CD4-positive, alpha-beta T cell (primary cell): ENCODE measurements at regions not wholly inside any gene's neighbourhood (a gene's known extent, or its start where the extent isn't known, plus 50 kb on each side); places are given as distances from the start of the nearest gene placed in this dataset.

ENCODE experiments used
- ATAC-seq: fragments of 200-7000 bp; cut with Tn5 transposase; one replicate; pipeline ENCODE4 v1.10.0; 2022; ENCODE audit warnings: mild to moderate bottlenecking; ENCODE audit not compliant: poor library complexity
- CTCF ChIA-PET: fragments of 350-600 bp; sonication (Branson Sonifier 250); formaldehyde crosslinking; loops from one replicate; lab custom pipeline; 2021; ENCODE audit warnings: antibody characterized with exemption, inconsistent platforms; lab: Charles Lee
- POLR2A ChIA-PET: fragments of 350-600 bp; sonication (Branson Sonifier 250); formaldehyde crosslinking; loops from one replicate; lab custom pipeline; 2021; ENCODE audit warnings: antibody characterized with exemption, inconsistent platforms; lab: Charles Lee
- DNase-seq, 14 experiments: peaks; one replicate each; pipeline ENCODE4 v3.0.0-alpha.2; 2013 to 2020; ENCODE audit warnings: mixed read lengths in 2 of 14
- H3K27ac ChIP-seq, 2 donors: one replicate each; pipeline versions ENCODE4 v1.5.1 to v1.7.0; 2013; ENCODE audit warnings: low read length in 2 of 2, low read depth in 1 of 2, mild to moderate bottlenecking in 1 of 2
- H3K27me3 ChIP-seq, 2 experiments: 1 replicate in 1 of 2; 2 replicates in 1 of 2; pipeline versions ENCODE4 v1.6.1 to v1.7.0; 2013; ENCODE audit warnings: low read length in 2 of 2, control low read depth in 1 of 2, mild to moderate bottlenecking in 1 of 2, moderate library complexity in 1 of 2; ENCODE audit not compliant: insufficient read depth in 2 of 2, control insufficient read depth in 1 of 2
- H3K36me3 ChIP-seq: one replicate; pipeline ENCODE4 v1.6.1; 2013; ENCODE audit warnings: low read length, control low read depth; ENCODE audit not compliant: insufficient read depth
- H3K4me1 ChIP-seq: one replicate; pipeline ENCODE4 v1.6.1; 2013; ENCODE audit warnings: low read length, control low read depth; ENCODE audit not compliant: insufficient read depth
- H3K4me3 ChIP-seq: one replicate; pipeline ENCODE4 v1.5.1; 2013; ENCODE audit warnings: mild to moderate bottlenecking, low read length, moderate library complexity
- H3K9me3 ChIP-seq, 2 experiments: 1 replicate in 1 of 2; 2 replicates in 1 of 2; pipeline versions ENCODE4 v1.6.1 to v1.7.0; 2013; ENCODE audit warnings: low read length in 2 of 2, mild to moderate bottlenecking in 2 of 2, control low read depth in 1 of 2, moderate library complexity in 1 of 2; ENCODE audit not compliant: control insufficient read depth in 1 of 2, insufficient read depth in 1 of 2
- H3K27ac Mint-ChIP-seq: one replicate; pipeline ENCODE4 v1.8.0; 2020; ENCODE audit warnings: mixed read lengths
- H3K27me3 Mint-ChIP-seq: one replicate; pipeline ENCODE4 v1.8.0; 2021; ENCODE audit warnings: mixed read lengths
- H3K36me3 Mint-ChIP-seq: one replicate; pipeline ENCODE4 v1.8.0; 2021; ENCODE audit warnings: low read depth, mixed read lengths
- H3K4me1 Mint-ChIP-seq: one replicate; pipeline ENCODE4 v1.8.0; 2021; ENCODE audit warnings: low read depth, mixed read lengths
- H3K4me3 Mint-ChIP-seq: one replicate; pipeline ENCODE4 v1.8.0; 2020; ENCODE audit warnings: mild to moderate bottlenecking, mixed read lengths
- H3K9me3 Mint-ChIP-seq: one replicate; pipeline ENCODE4 v1.8.0; 2020; ENCODE audit warnings: mixed read lengths
- intact Hi-C, 2 experiments: fragments of 100-400 bp; cut with DNase I in 1 of 2; cut with micrococcal nuclease in 1 of 2; formaldehyde crosslinking; loops; one replicate each; pipeline versions ENCODE4 v1.15.1 to v1.9.0; 2023 to 2025; cut with DNase I, micrococcal nuclease
- TF ChIP-seq, protein P1 (sequence below): fragments of 200-600 bp; IDR thresholded peaks from one replicate; pipeline ENCODE4 v1.8.0; 2022; ENCODE audit warnings: antibody characterized with exemption, mild to moderate bottlenecking

DNA sequence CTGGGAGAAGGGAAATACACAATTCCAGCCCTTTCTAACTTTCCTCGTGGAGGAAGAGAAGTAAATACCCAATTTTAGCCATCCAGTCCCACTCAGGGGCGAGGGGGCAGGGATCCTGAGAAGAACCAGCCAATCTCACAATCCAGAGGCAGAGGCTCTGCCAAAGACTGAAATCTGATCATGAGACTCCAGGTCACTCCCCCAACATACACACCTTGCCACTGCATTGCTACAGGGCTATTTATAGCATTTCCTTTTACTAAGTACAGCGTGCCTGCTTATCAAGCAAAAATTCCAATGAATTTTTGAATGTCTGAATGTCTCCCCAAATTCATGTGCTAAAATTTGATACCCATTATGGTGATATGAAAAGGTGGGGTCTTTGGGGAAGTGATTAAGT lies 1687.5 kb downstream of the EFNB2 start:
- Mint-ChIP-seq H3K4me3 (no peak overlapping the region), H3K27me3 (no peaks in the 10 kb centered on the region), H3K27ac (no peak overlapping the region), H3K36me3 (no peaks in the 10 kb centered on the region), H3K9me3 (no peaks in the 10 kb centered on the region), H3K4me1 (no peaks in the 10 kb centered on the region)
- H3K27me3 ChIP-seq = no peaks in the 10 kb centered on the region
- H3K4me3 ChIP-seq = no peak overlapping the region
- no peaks in the 10 kb centered on the region for H3K36me3 ChIP-seq
- TF ChIP-seq, protein P1, sequence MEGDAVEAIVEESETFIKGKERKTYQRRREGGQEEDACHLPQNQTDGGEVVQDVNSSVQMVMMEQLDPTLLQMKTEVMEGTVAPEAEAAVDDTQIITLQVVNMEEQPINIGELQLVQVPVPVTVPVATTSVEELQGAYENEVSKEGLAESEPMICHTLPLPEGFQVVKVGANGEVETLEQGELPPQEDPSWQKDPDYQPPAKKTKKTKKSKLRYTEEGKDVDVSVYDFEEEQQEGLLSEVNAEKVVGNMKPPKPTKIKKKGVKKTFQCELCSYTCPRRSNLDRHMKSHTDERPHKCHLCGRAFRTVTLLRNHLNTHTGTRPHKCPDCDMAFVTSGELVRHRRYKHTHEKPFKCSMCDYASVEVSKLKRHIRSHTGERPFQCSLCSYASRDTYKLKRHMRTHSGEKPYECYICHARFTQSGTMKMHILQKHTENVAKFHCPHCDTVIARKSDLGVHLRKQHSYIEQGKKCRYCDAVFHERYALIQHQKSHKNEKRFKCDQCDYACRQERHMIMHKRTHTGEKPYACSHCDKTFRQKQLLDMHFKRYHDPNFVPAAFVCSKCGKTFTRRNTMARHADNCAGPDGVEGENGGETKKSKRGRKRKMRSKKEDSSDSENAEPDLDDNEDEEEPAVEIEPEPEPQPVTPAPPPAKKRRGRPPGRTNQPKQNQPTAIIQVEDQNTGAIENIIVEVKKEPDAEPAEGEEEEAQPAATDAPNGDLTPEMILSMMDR = no peak
- H3K27ac ChIP-seq = no peak overlapping the region
- H3K4me1 ChIP-seq = no peaks in the 10 kb centered on the region
- ChIA-PET CTCF (no interaction called here), POLR2A (no interaction called here)
- intact Hi-C loops = no loop called here
- ATAC-seq (no peak), DNase-seq (no peak)
- H3K9me3 ChIP-seq = no peaks in the 10 kb centered on the region

DNA sequence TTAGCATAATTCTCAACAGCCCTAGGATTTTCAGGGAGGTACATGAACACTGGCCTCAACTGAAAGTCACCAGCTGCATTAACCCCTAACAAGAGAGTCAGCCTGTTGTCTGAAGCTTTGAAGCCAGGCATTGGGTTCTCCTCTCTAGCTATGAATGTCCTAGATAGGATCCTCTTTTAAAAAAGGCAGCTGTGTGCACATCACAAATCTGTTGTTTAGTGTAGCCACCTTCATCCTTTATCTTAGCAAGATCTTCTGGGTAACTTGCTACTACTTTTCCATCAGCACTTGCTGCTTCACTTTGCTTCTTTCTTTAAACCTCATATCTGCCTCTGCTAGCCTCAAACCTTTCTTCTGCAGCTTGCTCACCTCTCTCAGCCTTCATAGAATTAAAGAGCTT lies 1692.1 kb downstream of the EFNB2 start:
- Histone ChIP-seq H3K4me1 (no peaks in the 10 kb centered on the region), H3K27ac (no peak overlapping the region), H3K36me3 (no peaks in the 10 kb centered on the region), H3K9me3 (no peaks in the 10 kb centered on the region), H3K27me3 (no peaks in the 10 kb centered on the region), H3K4me3 (no peak overlapping the region)
- ATAC-seq (no peak), DNase-seq (no peak)
- H3K36me3 Mint-ChIP-seq = no peaks in the 10 kb centered on the region
- TF ChIP-seq, protein P1 = no peak
- ChIA-PET POLR2A (no interaction called here), CTCF (no interaction called here)
- intact Hi-C loops = no loop called here
- H3K27ac Mint-ChIP-seq = no peak overlapping the region
- no peaks in the 10 kb centered on the region for H3K9me3 Mint-ChIP-seq
- no peaks in the 10 kb centered on the region for H3K4me1 Mint-ChIP-seq
- no peaks in the 10 kb centered on the region for H3K27me3 Mint-ChIP-seq
- H3K4me3 Mint-ChIP-seq = no peak overlapping the region

DNA sequence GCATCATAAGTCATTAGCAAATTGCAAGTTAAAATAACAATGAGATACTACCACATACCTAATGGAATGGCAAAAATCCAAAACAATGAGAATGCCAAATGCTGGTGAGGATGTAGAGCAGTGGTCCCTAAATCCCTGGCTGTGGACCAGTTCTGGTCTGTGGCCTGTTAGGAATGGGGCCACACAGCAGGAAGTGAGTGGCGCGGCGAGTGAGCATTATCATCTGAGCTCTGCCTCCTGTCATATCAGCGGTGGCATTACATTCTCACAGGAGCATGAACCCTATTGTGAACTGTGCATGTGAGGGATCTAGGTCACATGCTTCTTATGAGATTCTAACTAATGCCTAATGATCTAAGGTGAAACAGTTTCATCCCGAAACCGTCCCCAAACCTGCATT lies 1694.4 kb downstream of the EFNB2 start:
- no peaks in the 10 kb centered on the region for H3K9me3 ChIP-seq
- intact Hi-C loops = no loop called here
- CTCF ChIA-PET = no interaction called here
- no peak overlapping the region for H3K4me3 Mint-ChIP-seq
- ATAC-seq = no peak
- H3K36me3 Mint-ChIP-seq = no peaks in the 10 kb centered on the region
- no peak overlapping the region for H3K27ac Mint-ChIP-seq
- no peak overlapping the region for H3K27ac ChIP-seq
- H3K4me1 Mint-ChIP-seq = peaks cover 3% of the 10 kb centered on the region
- H3K4me1 ChIP-seq = no peaks in the 10 kb centered on the region
- POLR2A ChIA-PET = no interaction called here
- TF ChIP-seq, protein P1 = no peak
- DNase-seq = no peak
- no peaks in the 10 kb centered on the region for H3K36me3 ChIP-seq
- no peaks in the 10 kb centered on the region for H3K27me3 Mint-ChIP-seq
- H3K9me3 Mint-ChIP-seq = no peaks in the 10 kb centered on the region
- H3K4me3 ChIP-seq = no peak overlapping the region
- H3K27me3 ChIP-seq = no peaks in the 10 kb centered on the region
